ENCODE measurements at regions not wholly inside any gene's neighbourhood (a gene's known extent, or its start where the extent isn't known, plus 50 kb on each side); places are given as distances from the start of the nearest gene placed in this dataset.

DNA sequence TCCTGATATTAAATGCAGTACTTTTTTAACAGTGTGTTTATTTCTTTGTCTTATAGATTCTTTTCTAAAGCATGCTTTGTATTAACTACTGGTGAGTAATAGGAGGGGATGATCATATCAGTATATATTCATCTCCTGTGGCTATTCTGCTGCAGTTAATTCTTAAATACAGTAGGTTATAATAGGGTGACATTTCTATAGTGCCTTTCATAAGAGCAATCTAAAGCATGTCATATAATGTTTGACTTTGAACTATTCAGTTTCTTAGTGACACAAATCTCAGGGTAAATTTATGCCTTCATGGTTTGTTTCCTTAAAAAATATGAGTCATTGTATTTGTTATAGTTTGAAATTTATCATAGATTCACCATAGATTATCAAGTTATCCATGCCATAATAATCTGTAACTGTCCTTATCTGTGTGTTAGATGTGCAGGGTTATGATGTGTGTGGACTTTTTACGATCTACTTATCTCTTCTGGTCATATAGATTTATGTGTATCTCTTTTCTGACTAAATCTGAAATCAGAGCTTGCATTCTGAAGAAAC lies 1019.5 kb downstream of the NR2F1-AS1 start:
- TF ChIP-seq, protein P1, sequence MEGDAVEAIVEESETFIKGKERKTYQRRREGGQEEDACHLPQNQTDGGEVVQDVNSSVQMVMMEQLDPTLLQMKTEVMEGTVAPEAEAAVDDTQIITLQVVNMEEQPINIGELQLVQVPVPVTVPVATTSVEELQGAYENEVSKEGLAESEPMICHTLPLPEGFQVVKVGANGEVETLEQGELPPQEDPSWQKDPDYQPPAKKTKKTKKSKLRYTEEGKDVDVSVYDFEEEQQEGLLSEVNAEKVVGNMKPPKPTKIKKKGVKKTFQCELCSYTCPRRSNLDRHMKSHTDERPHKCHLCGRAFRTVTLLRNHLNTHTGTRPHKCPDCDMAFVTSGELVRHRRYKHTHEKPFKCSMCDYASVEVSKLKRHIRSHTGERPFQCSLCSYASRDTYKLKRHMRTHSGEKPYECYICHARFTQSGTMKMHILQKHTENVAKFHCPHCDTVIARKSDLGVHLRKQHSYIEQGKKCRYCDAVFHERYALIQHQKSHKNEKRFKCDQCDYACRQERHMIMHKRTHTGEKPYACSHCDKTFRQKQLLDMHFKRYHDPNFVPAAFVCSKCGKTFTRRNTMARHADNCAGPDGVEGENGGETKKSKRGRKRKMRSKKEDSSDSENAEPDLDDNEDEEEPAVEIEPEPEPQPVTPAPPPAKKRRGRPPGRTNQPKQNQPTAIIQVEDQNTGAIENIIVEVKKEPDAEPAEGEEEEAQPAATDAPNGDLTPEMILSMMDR (IDR thresholded peaks at IDR 0.05; ENCODE audit: insufficient read depth, low read length), result no peak
- TF ChIP-seq GABPA (IDR thresholded peaks at IDR 0.05; ENCODE audit: low read depth), result no peak

All from HL-60 (cell line).